ENCODE measurements at regions not wholly inside any gene's neighbourhood (a gene's known extent, or its start where the extent isn't known, plus 50 kb on each side); places are given as distances from the start of the nearest gene placed in this dataset.

DNA sequence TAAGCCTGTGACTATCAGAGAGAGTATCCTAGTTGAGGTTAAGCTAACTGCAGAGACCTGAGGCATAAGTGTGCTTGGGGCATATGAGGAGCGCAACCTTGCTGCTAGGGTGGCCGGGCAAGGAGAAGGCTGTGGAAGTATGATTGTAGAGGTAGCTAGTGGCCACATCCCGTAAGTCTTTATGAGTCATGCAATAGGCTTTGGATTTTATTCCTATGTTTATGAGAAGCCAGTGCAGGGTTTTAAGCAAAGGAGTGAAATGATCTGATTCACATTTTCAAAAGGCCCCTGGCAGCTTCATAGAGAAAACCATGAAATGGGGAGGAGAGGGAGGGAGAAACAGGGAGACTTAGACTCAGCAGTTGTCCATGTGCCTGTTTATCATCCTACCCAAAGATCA, 92.1 kb upstream of the WDFY3 start:
- TF ChIP-seq POLR2A (conservative IDR thresholded peaks at IDR 0.05), result no peak
- TF ChIP-seq, protein P1, sequence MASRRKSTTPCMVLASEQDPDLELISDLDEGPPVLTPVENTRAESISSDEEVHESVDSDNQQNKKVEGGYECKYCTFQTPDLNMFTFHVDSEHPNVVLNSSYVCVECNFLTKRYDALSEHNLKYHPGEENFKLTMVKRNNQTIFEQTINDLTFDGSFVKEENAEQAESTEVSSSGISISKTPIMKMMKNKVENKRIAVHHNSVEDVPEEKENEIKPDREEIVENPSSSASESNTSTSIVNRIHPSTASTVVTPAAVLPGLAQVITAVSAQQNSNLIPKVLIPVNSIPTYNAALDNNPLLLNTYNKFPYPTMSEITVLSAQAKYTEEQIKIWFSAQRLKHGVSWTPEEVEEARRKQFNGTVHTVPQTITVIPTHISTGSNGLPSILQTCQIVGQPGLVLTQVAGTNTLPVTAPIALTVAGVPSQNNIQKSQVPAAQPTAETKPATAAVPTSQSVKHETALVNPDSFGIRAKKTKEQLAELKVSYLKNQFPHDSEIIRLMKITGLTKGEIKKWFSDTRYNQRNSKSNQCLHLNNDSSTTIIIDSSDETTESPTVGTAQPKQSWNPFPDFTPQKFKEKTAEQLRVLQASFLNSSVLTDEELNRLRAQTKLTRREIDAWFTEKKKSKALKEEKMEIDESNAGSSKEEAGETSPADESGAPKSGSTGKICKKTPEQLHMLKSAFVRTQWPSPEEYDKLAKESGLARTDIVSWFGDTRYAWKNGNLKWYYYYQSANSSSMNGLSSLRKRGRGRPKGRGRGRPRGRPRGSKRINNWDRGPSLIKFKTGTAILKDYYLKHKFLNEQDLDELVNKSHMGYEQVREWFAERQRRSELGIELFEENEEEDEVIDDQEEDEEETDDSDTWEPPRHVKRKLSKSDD (conservative IDR thresholded peaks at IDR 0.05; ENCODE audit: low read length), result no peak

All from K562 (cell line).